ENCODE measurements at regions not wholly inside any gene's neighbourhood (a gene's known extent, or its start where the extent isn't known, plus 50 kb on each side); places are given as distances from the start of the nearest gene placed in this dataset.

DNA sequence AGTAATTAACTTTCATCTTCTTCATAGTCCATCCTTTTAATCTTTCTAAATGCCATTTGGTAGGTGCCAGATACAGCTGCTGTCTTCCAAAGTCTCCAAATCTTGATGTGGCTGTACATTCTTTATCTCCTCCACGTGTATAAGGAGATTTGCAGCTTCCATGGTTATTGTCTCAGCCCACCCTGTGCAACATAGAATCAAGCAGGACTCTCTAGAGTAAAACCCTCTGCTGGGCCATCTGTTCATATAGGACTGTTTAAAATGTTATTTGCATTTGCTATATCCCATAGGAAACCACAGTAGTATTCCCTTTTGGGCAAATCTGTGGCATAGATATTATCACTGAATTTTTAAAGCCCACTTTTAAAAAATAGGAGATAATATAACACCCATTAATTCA, 527.2 kb upstream of the EPHA5 start:
- DNase-seq (ENCODE audit: unreplicated experiment) = no peak
- ChIA-PET CTCF (no interaction called here), POLR2A (no interaction called here)
- BruUV-seq (replicated peaks) = no TSS peak
- Mint-ChIP-seq H3K4me1 (ENCODE audit: insufficient read depth, unreplicated experiment) (no peaks in the 10 kb centered on the region), H3K36me3 (ENCODE audit: insufficient read depth, unreplicated experiment) (no peaks in the 10 kb centered on the region), H3K9me3 (ENCODE audit: unreplicated experiment) (no peaks in the 10 kb centered on the region), H3K27me3 (ENCODE audit: insufficient read depth, unreplicated experiment) (no peaks in the 10 kb centered on the region), H3K27ac (ENCODE audit: low read depth, unreplicated experiment) (no peak overlapping the region), H3K4me3 (ENCODE audit: unreplicated experiment) (no peak overlapping the region)
- intact Hi-C loops (cut with micrococcal nuclease) = no loop called here
- TF ChIP-seq, protein P1, sequence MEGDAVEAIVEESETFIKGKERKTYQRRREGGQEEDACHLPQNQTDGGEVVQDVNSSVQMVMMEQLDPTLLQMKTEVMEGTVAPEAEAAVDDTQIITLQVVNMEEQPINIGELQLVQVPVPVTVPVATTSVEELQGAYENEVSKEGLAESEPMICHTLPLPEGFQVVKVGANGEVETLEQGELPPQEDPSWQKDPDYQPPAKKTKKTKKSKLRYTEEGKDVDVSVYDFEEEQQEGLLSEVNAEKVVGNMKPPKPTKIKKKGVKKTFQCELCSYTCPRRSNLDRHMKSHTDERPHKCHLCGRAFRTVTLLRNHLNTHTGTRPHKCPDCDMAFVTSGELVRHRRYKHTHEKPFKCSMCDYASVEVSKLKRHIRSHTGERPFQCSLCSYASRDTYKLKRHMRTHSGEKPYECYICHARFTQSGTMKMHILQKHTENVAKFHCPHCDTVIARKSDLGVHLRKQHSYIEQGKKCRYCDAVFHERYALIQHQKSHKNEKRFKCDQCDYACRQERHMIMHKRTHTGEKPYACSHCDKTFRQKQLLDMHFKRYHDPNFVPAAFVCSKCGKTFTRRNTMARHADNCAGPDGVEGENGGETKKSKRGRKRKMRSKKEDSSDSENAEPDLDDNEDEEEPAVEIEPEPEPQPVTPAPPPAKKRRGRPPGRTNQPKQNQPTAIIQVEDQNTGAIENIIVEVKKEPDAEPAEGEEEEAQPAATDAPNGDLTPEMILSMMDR (IDR thresholded peaks at IDR 0.05; ENCODE audit: unreplicated experiment) = no peak

DNA sequence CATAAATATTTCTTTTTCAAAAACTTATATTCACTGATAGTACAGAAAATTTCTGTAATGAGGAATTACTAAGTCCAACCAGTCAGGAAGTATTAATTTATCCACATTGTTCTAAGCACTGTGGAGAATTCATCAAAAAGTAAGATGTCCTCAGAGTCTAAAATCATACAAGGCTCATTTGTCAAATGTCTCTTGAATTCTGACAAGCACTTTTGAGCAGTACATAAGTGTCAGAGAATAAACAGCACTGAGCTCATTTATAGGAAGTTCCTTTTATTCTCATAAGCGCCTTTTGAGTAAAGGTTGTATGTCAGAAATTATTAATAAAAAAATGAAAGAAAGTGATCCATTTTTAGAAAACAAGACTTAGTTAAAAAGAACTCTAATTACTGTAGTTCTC, 523.2 kb upstream of the EPHA5 start:
- no peaks in the 10 kb centered on the region for H3K36me3 Mint-ChIP-seq (ENCODE audit: insufficient read depth, unreplicated experiment)
- TF ChIP-seq, protein P1 (IDR thresholded peaks at IDR 0.05; ENCODE audit: unreplicated experiment) = no peak
- intact Hi-C loops (cut with micrococcal nuclease) = no loop called here
- POLR2A ChIA-PET = no interaction called here
- no peak overlapping the region for H3K27ac Mint-ChIP-seq (ENCODE audit: low read depth, unreplicated experiment)
- H3K4me1 Mint-ChIP-seq (ENCODE audit: insufficient read depth, unreplicated experiment) = no peaks in the 10 kb centered on the region
- CTCF ChIA-PET = no interaction called here
- H3K9me3 Mint-ChIP-seq (ENCODE audit: unreplicated experiment) = no peaks in the 10 kb centered on the region
- H3K4me3 Mint-ChIP-seq (ENCODE audit: unreplicated experiment) = no peak overlapping the region
- no peak for DNase-seq (ENCODE audit: unreplicated experiment)
- no peaks in the 10 kb centered on the region for H3K27me3 Mint-ChIP-seq (ENCODE audit: insufficient read depth, unreplicated experiment)
- BruUV-seq (replicated peaks) = no TSS peak

DNA sequence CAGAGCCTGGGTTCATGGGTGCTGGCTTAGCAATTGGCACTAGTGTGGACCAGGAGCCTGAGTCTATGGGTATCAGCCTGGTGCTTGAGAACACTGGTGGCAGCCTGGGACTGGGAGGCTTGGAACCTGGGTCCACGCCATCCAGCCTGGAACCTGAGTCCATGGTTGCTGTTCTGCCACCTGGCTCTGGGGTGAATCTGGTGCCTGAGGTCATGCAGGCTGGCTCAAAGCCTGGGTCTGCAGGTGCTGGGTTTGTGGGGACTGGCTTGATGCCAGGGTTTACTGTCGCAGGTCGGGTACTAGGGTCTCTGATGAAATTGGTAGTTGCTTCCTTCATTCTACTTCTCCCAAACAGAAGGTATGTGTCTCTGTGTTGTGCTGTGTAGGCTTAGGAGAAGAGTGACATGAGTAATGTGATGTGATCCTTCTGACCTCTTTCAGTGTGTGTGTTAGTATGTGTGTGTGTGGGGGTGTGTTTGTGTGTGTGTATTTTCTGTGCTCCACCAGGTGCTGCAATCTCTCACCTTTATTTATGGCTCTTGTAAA, 517.0 kb upstream of the EPHA5 start:
- Mint-ChIP-seq H3K27me3 (ENCODE audit: insufficient read depth, unreplicated experiment) (no peaks in the 10 kb centered on the region), H3K4me3 (ENCODE audit: unreplicated experiment) (no peak overlapping the region), H3K36me3 (ENCODE audit: insufficient read depth, unreplicated experiment) (no peaks in the 10 kb centered on the region), H3K9me3 (ENCODE audit: unreplicated experiment) (no peaks in the 10 kb centered on the region), H3K27ac (ENCODE audit: low read depth, unreplicated experiment) (no peak overlapping the region), H3K4me1 (ENCODE audit: insufficient read depth, unreplicated experiment) (no peaks in the 10 kb centered on the region)
- BruUV-seq (replicated peaks) = no TSS peak
- TF ChIP-seq, protein P1 (IDR thresholded peaks at IDR 0.05; ENCODE audit: unreplicated experiment) = no peak
- POLR2A ChIA-PET = no interaction called here
- no peak for DNase-seq (ENCODE audit: unreplicated experiment)
- intact Hi-C loops (cut with micrococcal nuclease) = no loop called here
- CTCF ChIA-PET = no interaction called here

DNA sequence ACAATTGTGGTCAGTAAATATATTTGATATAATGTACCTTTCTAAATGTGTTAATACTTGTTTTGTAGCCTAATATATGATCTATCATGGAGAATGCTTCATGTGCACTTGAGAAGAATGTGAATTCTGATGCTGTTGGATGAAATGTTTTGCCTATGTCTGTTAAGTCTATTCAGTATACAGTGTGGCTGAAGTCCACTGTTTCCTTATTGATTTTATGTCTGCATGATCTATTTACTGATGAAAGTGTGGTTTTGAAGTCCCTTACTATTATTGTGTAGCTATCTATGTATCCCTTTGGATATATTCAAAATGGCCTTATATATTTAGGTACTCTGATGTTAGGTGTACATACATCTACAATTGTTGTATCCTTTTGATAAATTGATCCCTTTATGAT, 515.8 kb upstream of the EPHA5 start:
- BruUV-seq (replicated peaks) = no TSS peak
- intact Hi-C loops (cut with micrococcal nuclease) = no loop called here
- DNase-seq (ENCODE audit: unreplicated experiment) = no peak
- CTCF ChIA-PET = no interaction called here
- Mint-ChIP-seq H3K4me3 (ENCODE audit: unreplicated experiment) (no peak overlapping the region), H3K27me3 (ENCODE audit: insufficient read depth, unreplicated experiment) (no peaks in the 10 kb centered on the region), H3K4me1 (ENCODE audit: insufficient read depth, unreplicated experiment) (no peaks in the 10 kb centered on the region), H3K9me3 (ENCODE audit: unreplicated experiment) (no peaks in the 10 kb centered on the region), H3K27ac (ENCODE audit: low read depth, unreplicated experiment) (no peak overlapping the region), H3K36me3 (ENCODE audit: insufficient read depth, unreplicated experiment) (no peaks in the 10 kb centered on the region)
- POLR2A ChIA-PET = no interaction called here
- TF ChIP-seq, protein P1 (IDR thresholded peaks at IDR 0.05; ENCODE audit: unreplicated experiment) = no peak
